Activated naive CD8-positive, alpha-beta T cell (primary cell): ENCODE measurements at regions not wholly inside any gene's neighbourhood (a gene's known extent, or its start where the extent isn't known, plus 50 kb on each side); places are given as distances from the start of the nearest gene placed in this dataset.
"Not testable (repeated sequence)": the region's sequence is repeated elsewhere in the genome, so short reads cannot be mapped to it uniquely, and the experiment has no call there.

ENCODE experiments used
- H3K27ac Mint-ChIP-seq: one replicate; pipeline ENCODE4 v1.8.0; 2021; ENCODE audit warnings: mixed read lengths
- H3K27me3 Mint-ChIP-seq: one replicate; pipeline ENCODE4 v1.8.0; 2021; ENCODE audit warnings: mixed read lengths
- H3K36me3 Mint-ChIP-seq: one replicate; pipeline ENCODE4 v1.8.0; 2021; ENCODE audit warnings: mixed read lengths
- H3K4me1 Mint-ChIP-seq: one replicate; pipeline ENCODE4 v1.8.0; 2021; ENCODE audit warnings: low read depth, mixed read lengths
- H3K4me3 Mint-ChIP-seq: one replicate; pipeline ENCODE4 v1.8.0; 2021; ENCODE audit warnings: mild to moderate bottlenecking, mixed read lengths
- H3K9me3 Mint-ChIP-seq: one replicate; pipeline ENCODE4 v1.8.0; 2021; ENCODE audit warnings: low read depth, mixed read lengths

DNA sequence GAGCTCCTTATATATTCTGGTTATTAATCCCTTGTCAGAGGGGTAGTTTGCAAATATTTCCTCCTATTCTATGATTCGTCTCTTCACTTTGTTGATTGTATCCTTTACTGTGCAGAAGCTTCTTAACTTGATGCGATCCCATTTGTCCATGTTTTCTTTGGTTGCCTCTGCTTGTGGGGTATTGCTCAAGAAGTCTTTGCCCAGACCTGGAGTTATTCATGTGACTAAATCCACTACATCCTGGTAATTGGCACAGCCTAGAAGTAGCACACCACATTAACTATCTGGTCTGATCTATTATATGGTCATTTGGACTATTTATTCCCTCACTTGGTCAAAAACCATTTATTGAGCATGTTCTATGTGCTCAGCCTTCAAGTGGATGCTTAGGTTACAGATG, 164.8 kb upstream of the ATP11B start:
- H3K36me3 Mint-ChIP-seq: no peaks in the 10 kb centered on the region
- H3K27me3 Mint-ChIP-seq: no peaks in the 10 kb centered on the region
- H3K9me3 Mint-ChIP-seq: no peaks in the 10 kb centered on the region
- H3K4me1 Mint-ChIP-seq: no peaks in the 10 kb centered on the region
- no peak overlapping the region for H3K27ac Mint-ChIP-seq
- H3K4me3 Mint-ChIP-seq: no peak overlapping the region

- H3K9me3 Mint-ChIP-seq: no peaks in the 10 kb centered on the region
- no peaks in the 10 kb centered on the region for H3K36me3 Mint-ChIP-seq
- no peaks in the 10 kb centered on the region for H3K27me3 Mint-ChIP-seq
- no peak overlapping the region for H3K27ac Mint-ChIP-seq
- no peak overlapping the region for H3K4me3 Mint-ChIP-seq
- no peaks in the 10 kb centered on the region for H3K4me1 Mint-ChIP-seq
Observed at GRCh38 chr3:182629521-182629920, 163.8 kb upstream of the ATP11B start.

- H3K36me3 Mint-ChIP-seq: no peaks in the 10 kb centered on the region
- no peaks in the 10 kb centered on the region for H3K9me3 Mint-ChIP-seq
- no peaks in the 10 kb centered on the region for H3K4me1 Mint-ChIP-seq
- H3K27me3 Mint-ChIP-seq: peaks cover 4% of the 10 kb centered on the region
- H3K4me3 Mint-ChIP-seq: no peak overlapping the region
- H3K27ac Mint-ChIP-seq: no peak overlapping the region
Observed at GRCh38 chr3:182631183-182632076, 161.9 kb upstream of the ATP11B start.

DNA sequence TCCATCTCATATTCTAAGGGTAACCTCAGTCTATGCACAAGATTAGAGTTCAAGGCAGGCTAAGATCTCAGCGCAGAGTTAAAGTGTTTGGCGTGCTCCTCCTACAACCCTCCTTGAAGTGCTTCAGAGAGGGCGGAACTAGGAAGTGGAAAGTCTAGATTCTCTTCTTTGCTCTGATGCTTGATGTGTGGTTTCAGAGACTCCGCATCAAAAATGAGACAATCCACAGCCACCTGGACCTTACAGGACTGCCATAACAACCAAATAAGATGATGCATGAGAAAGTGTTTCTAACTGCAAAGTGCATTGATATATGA, 161.3 kb upstream of the ATP11B start:
- Mint-ChIP-seq H3K36me3 (no peaks in the 10 kb centered on the region), H3K4me1 (no peaks in the 10 kb centered on the region), H3K27ac (no peak overlapping the region), H3K4me3 (no peak overlapping the region), H3K9me3 (no peaks in the 10 kb centered on the region), H3K27me3 (peaks cover 5% of the 10 kb centered on the region)

GRCh38 chr3:182633186-182633585, 160.1 kb upstream of the ATP11B start:
- Mint-ChIP-seq H3K4me1 (no peaks in the 10 kb centered on the region), H3K4me3 (no peak overlapping the region), H3K9me3 (no peaks in the 10 kb centered on the region), H3K27me3 (peaks cover 6% of the 10 kb centered on the region), H3K27ac (no peak overlapping the region), H3K36me3 (no peaks in the 10 kb centered on the region)

GRCh38 chr3:182636646-182637045, 156.7 kb upstream of the ATP11B start:
- H3K4me3 Mint-ChIP-seq: no peak overlapping the region
- H3K9me3 Mint-ChIP-seq: no peaks in the 10 kb centered on the region
- H3K27ac Mint-ChIP-seq: no peak overlapping the region
- peaks cover 7% of the 10 kb centered on the region for H3K27me3 Mint-ChIP-seq
- no peaks in the 10 kb centered on the region for H3K4me1 Mint-ChIP-seq
- H3K36me3 Mint-ChIP-seq: no peaks in the 10 kb centered on the region

GRCh38 chr3:182637350-182638110, 155.8 kb upstream of the ATP11B start:
- peaks cover 7% of the 10 kb centered on the region for H3K27me3 Mint-ChIP-seq
- H3K27ac Mint-ChIP-seq: no peak overlapping the region
- no peaks in the 10 kb centered on the region for H3K9me3 Mint-ChIP-seq
- no peaks in the 10 kb centered on the region for H3K36me3 Mint-ChIP-seq
- no peaks in the 10 kb centered on the region for H3K4me1 Mint-ChIP-seq
- H3K4me3 Mint-ChIP-seq: no peak overlapping the region

GRCh38 chr3:182644013-182644412, 149.3 kb upstream of the ATP11B start:
- Mint-ChIP-seq H3K36me3 (no peaks in the 10 kb centered on the region), H3K4me3 (no peak overlapping the region), H3K27me3 (peaks cover 15% of the 10 kb centered on the region), H3K9me3 (no peaks in the 10 kb centered on the region), H3K27ac (no peak overlapping the region), H3K4me1 (no peaks in the 10 kb centered on the region)

- no peak overlapping the region for H3K27ac Mint-ChIP-seq
- no peaks in the 10 kb centered on the region for H3K9me3 Mint-ChIP-seq
- no peaks in the 10 kb centered on the region for H3K4me1 Mint-ChIP-seq
- no peaks in the 10 kb centered on the region for H3K36me3 Mint-ChIP-seq
- H3K27me3 Mint-ChIP-seq: peaks cover 14% of the 10 kb centered on the region
- H3K4me3 Mint-ChIP-seq: no peak overlapping the region
Observed at GRCh38 chr3:182644790-182645433, 148.4 kb upstream of the ATP11B start.

- Mint-ChIP-seq H3K9me3 (peaks cover 4% of the 10 kb centered on the region), H3K27ac (no peak overlapping the region), H3K27me3 (peaks cover 18% of the 10 kb centered on the region), H3K4me3 (no peak overlapping the region), H3K36me3 (no peaks in the 10 kb centered on the region), H3K4me1 (no peaks in the 10 kb centered on the region)
Observed at GRCh38 chr3:182650568-182651128, 142.7 kb upstream of the ATP11B start.

GRCh38 chr3:182651461-182651860, 141.8 kb upstream of the ATP11B start:
- H3K4me3 Mint-ChIP-seq: no peak overlapping the region
- no peaks in the 10 kb centered on the region for H3K36me3 Mint-ChIP-seq
- H3K9me3 Mint-ChIP-seq: peaks cover 4% of the 10 kb centered on the region
- peaks cover 18% of the 10 kb centered on the region for H3K27me3 Mint-ChIP-seq
- no peak overlapping the region for H3K27ac Mint-ChIP-seq
- H3K4me1 Mint-ChIP-seq: no peaks in the 10 kb centered on the region

- H3K27ac Mint-ChIP-seq, H3K9me3 Mint-ChIP-seq, H3K4me1 Mint-ChIP-seq, H3K36me3 Mint-ChIP-seq, H3K4me3 Mint-ChIP-seq: not testable (repeated sequence)
- H3K27me3 Mint-ChIP-seq: peaks cover 12% of the 10 kb centered on the region
Observed at GRCh38 chr3:182653065-182653464, 140.2 kb upstream of the ATP11B start.

DNA sequence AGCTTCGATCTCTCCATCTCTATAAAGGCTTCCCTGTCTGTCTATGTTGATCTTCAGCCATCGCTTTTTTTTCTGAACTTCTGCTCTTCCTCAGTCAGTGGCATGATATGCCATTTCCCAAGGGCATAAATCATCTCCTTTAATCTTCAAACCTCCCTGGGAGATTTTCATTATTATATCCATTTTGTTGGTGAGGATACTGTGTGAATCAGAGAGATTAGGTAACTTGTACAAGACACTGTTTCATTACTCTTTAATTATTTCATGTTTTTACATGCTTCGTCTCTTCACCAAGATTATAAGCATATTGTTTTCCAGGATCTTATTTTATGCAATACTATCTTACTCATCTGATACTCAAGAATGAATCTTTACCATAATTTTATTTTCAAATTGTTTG, 124.8 kb upstream of the ATP11B start:
- Mint-ChIP-seq H3K27ac (no peak overlapping the region), H3K4me3 (no peak overlapping the region), H3K36me3 (no peaks in the 10 kb centered on the region), H3K27me3 (peaks cover 17% of the 10 kb centered on the region), H3K4me1 (no peaks in the 10 kb centered on the region), H3K9me3 (no peaks in the 10 kb centered on the region)

DNA sequence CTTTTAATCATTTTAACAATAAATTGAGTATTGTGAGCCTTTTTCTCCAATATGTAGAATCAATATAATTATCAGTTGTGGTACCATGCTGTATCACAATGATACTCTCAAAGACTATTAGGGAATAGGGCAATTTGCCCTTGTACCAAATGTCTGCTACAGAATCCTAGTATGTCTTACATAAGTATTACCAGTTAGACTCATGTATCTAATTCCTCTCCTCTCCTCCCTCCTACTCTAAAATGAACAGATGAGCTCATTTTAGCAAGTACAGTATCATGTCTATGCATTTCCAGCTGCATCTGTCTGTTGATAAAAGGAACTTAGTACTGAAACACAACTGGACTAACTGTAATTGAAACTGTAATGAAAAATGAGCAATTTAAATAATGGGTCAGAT, 124.3 kb upstream of the ATP11B start:
- H3K9me3 Mint-ChIP-seq: no peaks in the 10 kb centered on the region
- no peak overlapping the region for H3K27ac Mint-ChIP-seq
- H3K36me3 Mint-ChIP-seq: no peaks in the 10 kb centered on the region
- H3K4me3 Mint-ChIP-seq: no peak overlapping the region
- H3K4me1 Mint-ChIP-seq: no peaks in the 10 kb centered on the region
- H3K27me3 Mint-ChIP-seq: peaks cover 18% of the 10 kb centered on the region

DNA sequence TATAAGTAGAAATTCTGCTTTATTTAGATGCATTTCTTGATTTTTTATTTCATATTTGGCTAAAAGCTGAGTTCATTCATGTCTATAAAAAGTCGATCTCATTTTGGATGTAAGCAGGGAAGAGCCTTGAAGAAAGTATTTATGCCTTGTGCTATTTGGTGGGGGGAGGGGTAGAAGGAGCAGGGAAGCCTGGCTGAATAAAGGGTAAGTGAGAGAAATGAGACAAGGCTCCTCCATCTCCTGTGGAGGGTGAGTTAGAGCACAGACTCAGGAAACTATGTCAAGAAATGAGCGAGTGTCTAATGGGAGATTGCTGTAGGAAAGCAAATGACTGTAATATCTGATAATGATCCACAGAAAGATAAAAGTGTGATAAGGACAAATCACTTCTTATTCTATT, 121.8 kb upstream of the ATP11B start:
- Mint-ChIP-seq H3K27ac (no peak overlapping the region), H3K4me3 (no peak overlapping the region), H3K27me3 (peaks cover 19% of the 10 kb centered on the region), H3K9me3 (no peaks in the 10 kb centered on the region), H3K36me3 (no peaks in the 10 kb centered on the region), H3K4me1 (no peaks in the 10 kb centered on the region)
